HepG2 (cell line): ENCODE measurements at regions not wholly inside any gene's neighbourhood (a gene's known extent, or its start where the extent isn't known, plus 50 kb on each side); places are given as distances from the start of the nearest gene placed in this dataset.
"Not testable (repeated sequence)": the region's sequence is repeated elsewhere in the genome, so short reads cannot be mapped to it uniquely, and the experiment has no call there.

Experiments used
- ATAC-seq: fragments of 200-7000 bp; cut with Tn5 transposase; 3 replicates; pipeline ENCODE4 v1.9.1; 2020; ENCODE audit warnings: mild to moderate bottlenecking, moderate library complexity
- BruUV-seq: library from RNA; stranded (reverse); fragments of 400-500 nt; replicated peaks from 2 replicates; lab custom pipeline; 2021; lab: Mats Ljungman, UMichigan
- CTCF ChIA-PET: fragments of 300-600 bp; formaldehyde crosslinking; extraction: SDS; loops from one replicate; lab custom pipeline; 2021; ENCODE audit warnings: low total read pairs, inconsistent platforms, low intra/inter-chr PET ratio; lab: Yijun Ruan, JAX
- POLR2A ChIA-PET: fragments of 350-600 bp; sonication (Branson Sonifier 250); formaldehyde crosslinking; loops from one replicate; lab custom pipeline; 2020; ENCODE audit warnings: antibody characterized with exemption, inconsistent platforms; lab: Yijun Ruan, JAX
- DNase-seq: peaks from one replicate; pipeline ENCODE4 v3.0.0-alpha.2; 2015; ENCODE audit warnings: low spot score
- FAIRE-seq: peaks from 3 replicates; lab custom pipeline; 2011; peaks lifted over from hg19 to GRCh38; lab: Jason Lieb, UNC
- H2AFZ ChIP-seq: one replicate; pipeline ENCODE4 v1.6.1; 2011; ENCODE audit warnings: low read length, inconsistent platforms
- H3K27ac ChIP-seq: fragments of 300-600 bp; 3 replicates; pipeline ENCODE4 v1.8.0; 2011; ENCODE audit warnings: mixed run types, mild to moderate bottlenecking, mixed read lengths, low read length, inconsistent platforms; ENCODE audit not compliant: insufficient read depth; ENCODE audit errors: extremely low read length
- H3K27me3 ChIP-seq, 2 experiments: fragments of 200-600 bp in 1 of 2; 2 replicates in 1 of 2; 3 replicates in 1 of 2; pipeline versions ENCODE4 v1.6.0 to v1.8.0; 2011; ENCODE audit warnings: low read length in 2 of 2, mild to moderate bottlenecking in 2 of 2, moderate library complexity in 2 of 2, inconsistent platforms in 1 of 2; ENCODE audit not compliant: insufficient read depth in 2 of 2, control insufficient read depth in 1 of 2
- H3K36me3 ChIP-seq, 2 experiments: fragments of 200-600 bp in 1 of 2; replicated peaks in 1 of 2; 2 replicates in 1 of 2; 3 replicates in 1 of 2; pipeline versions ENCODE4 v1.5.1 to v1.8.0; 2011; ENCODE audit warnings: low read length in 2 of 2, inconsistent platforms in 1 of 2; ENCODE audit not compliant: insufficient read depth in 2 of 2, control insufficient read depth in 1 of 2
- H3K4me1 ChIP-seq: 2 replicates; pipeline ENCODE4 v1.5.1; 2012; ENCODE audit warnings: low read length, inconsistent platforms; ENCODE audit not compliant: insufficient read depth
- H3K4me2 ChIP-seq: 2 replicates; pipeline ENCODE4 v1.6.0; 2011; ENCODE audit warnings: low read depth, low read length, inconsistent platforms
- H3K4me3 ChIP-seq, 3 experiments: fragments of 200-600 bp in 1 of 3; sonication (generic), shearing (Covaris generic) in 1 of 3; replicated peaks in 1 of 3; 2 replicates each; pipeline ENCODE4 v1.5.1; 2011 to 2016; ENCODE audit warnings: low read length in 3 of 3, inconsistent platforms in 2 of 3, low read depth in 2 of 3, mild to moderate bottlenecking in 2 of 3, control low read depth in 1 of 3, mixed read lengths in 1 of 3; ENCODE audit not compliant: insufficient read depth in 1 of 3
- H3K79me2 ChIP-seq: one replicate; pipeline ENCODE4 v1.6.1; 2011; ENCODE audit warnings: low read length, inconsistent platforms; ENCODE audit not compliant: insufficient read depth
- H3K9ac ChIP-seq: 2 replicates; pipeline ENCODE4 v1.6.0; 2011; ENCODE audit warnings: mild to moderate bottlenecking, low read depth, low read length, inconsistent platforms; ENCODE audit not compliant: insufficient read depth
- H3K9me3 ChIP-seq: 2 replicates; pipeline ENCODE4 v1.5.1; 2012; ENCODE audit warnings: mild to moderate bottlenecking, low read length
- H4K20me1 ChIP-seq: 2 replicates; pipeline ENCODE4 v1.6.0; 2011; ENCODE audit warnings: inconsistent platforms, mild to moderate bottlenecking, low read length, moderate library complexity; ENCODE audit not compliant: insufficient read depth
- CEBPB ChIP-seq: IDR thresholded peaks from 2 replicates; pipeline ENCODE4 v1.6.1; 2011; ENCODE audit warnings: low read depth, low read length, improper control_type of control experiment, borderline replicate concordance
- CREB3 ChIP-seq: sonication (generic); formaldehyde crosslinking; IDR thresholded peaks from 2 replicates; pipeline ENCODE4 v1.5.0; 2020; ENCODE audit warnings: missing genetic modification reagents
- HOXA3 ChIP-seq: sonication (generic); formaldehyde crosslinking; IDR thresholded peaks from 2 replicates; pipeline ENCODE4 v1.5.0; 2020; ENCODE audit warnings: missing genetic modification reagents
- TERF1 ChIP-seq: sonication (generic); formaldehyde crosslinking; IDR thresholded peaks from 2 replicates; pipeline ENCODE4 v1.8.0; 2022; ENCODE audit warnings: mild to moderate bottlenecking, missing genetic modification reagents, moderate library complexity
- ZBTB44 ChIP-seq: sonication (generic); formaldehyde crosslinking; IDR thresholded peaks from 2 replicates; pipeline ENCODE4 v1.4.0; 2020; ENCODE audit warnings: missing genetic modification reagents
- ZNF7 ChIP-seq: IDR thresholded peaks from 2 replicates; pipeline ENCODE4 v1.6.1; 2016; ENCODE audit warnings: missing biosample characterization, missing genetic modification reagents
- WGBS: methylation state at CpG from one replicate; pipeline ENCODE4 v1.1.6; 2017; ENCODE audit warnings: low lambda C conversion rate; 5-methylcytosine and 5-hydroxymethylcytosine counted together
- in situ Hi-C: cut with HindIII; loops from 2 replicates; pipeline ENCODE4 v1.10.0; 2017; ENCODE audit warnings: low pct_unique_long_range_greater_than_20kb; ENCODE audit not compliant: extremely low pct_ligation_motif_present
- intact Hi-C: fragments of 100-400 bp; cut with micrococcal nuclease; formaldehyde crosslinking; loops from one replicate; pipeline ENCODE4 v1.10.0; 2022; ENCODE audit not compliant: unreplicated experiment

GRCh38 chr1:163596106-163596505 lies 274.4 kb downstream of the NUF2 start:
- H3K4me1 ChIP-seq, H3K36me3 ChIP-seq, CTCF ChIA-PET, H3K27ac ChIP-seq, H3K79me2 ChIP-seq, POLR2A ChIA-PET, H3K4me3 ChIP-seq, BruUV-seq, H3K27me3 ChIP-seq, FAIRE-seq, intact Hi-C loops, H4K20me1 ChIP-seq, H2AFZ ChIP-seq, in situ Hi-C loops, H3K4me2 ChIP-seq, ATAC-seq, H3K9ac ChIP-seq, DNase-seq: not testable (repeated sequence)
- WGBS, result 5% methylated on average over 3 of the region's 3 CpGs
- peaks cover 50% of the 10 kb centered on the region for H3K9me3 ChIP-seq

- no peak overlapping the region for H2AFZ ChIP-seq
- POLR2A ChIA-PET, result no interaction called here
- TF ChIP-seq CREB3 (no peak), TERF1 (CRISPR knock-in tag) (no peak), ZNF7 (CRISPR knock-in tag) (no peak), CEBPB (no peak), HOXA3 (CRISPR knock-in tag) (no peak), ZBTB44 (CRISPR knock-in tag) (no peak)
- TF ChIP-seq, all 625 proteins: peak for 0
- H3K79me2 ChIP-seq, result no peaks in the 10 kb centered on the region
- FAIRE-seq, result no peak
- no peaks in the 10 kb centered on the region; a peak in 1 of 5 replicates for H3K27me3 ChIP-seq
- H3K9me3 ChIP-seq, result peaks cover 51% of the 10 kb centered on the region
- DNase-seq, result no peak
- CTCF ChIA-PET, result no interaction called here
- H3K9ac ChIP-seq, result no peak overlapping the region
- intact Hi-C loops (no loop called here), in situ Hi-C loops (no loop called here)
- H3K27ac ChIP-seq, result no peak overlapping the region
- no peaks in the 10 kb centered on the region for H4K20me1 ChIP-seq
- BruUV-seq, result no TSS peak
- no peak for ATAC-seq
- H3K4me3 ChIP-seq, result no peak overlapping the region
- H3K4me1 ChIP-seq, result no peaks in the 10 kb centered on the region
- no peak overlapping the region for H3K4me2 ChIP-seq
- no peaks in the 10 kb centered on the region for H3K36me3 ChIP-seq
- 2% methylated on average over 5 of the region's 5 CpGs for WGBS
Measured at GRCh38 chr1:163596541-163597258, 274.9 kb downstream of the NUF2 start.
